K562 (cell line): ENCODE measurements at regions not wholly inside any gene's neighbourhood (a gene's known extent, or its start where the extent isn't known, plus 50 kb on each side); places are given as distances from the start of the nearest gene placed in this dataset.

ENCODE experiments used
- CBFB ChIP-seq: sonication (generic); formaldehyde crosslinking; IDR thresholded peaks from 2 replicates; pipeline ENCODE4 v1.4.0; 2020; ENCODE audit warnings: mild to moderate bottlenecking, missing genetic modification reagents
- CBX2 ChIP-seq: fragments of 200-600 bp; sonication (generic); IDR thresholded peaks from one replicate; pipeline ENCODE4 v1.6.1; 2012; ENCODE audit warnings: mild to moderate bottlenecking, low read length, inconsistent platforms; ENCODE audit not compliant: insufficient read depth, poor library complexity, severe bottlenecking
- CCAR2 ChIP-seq: fragments of 200-400 bp; formaldehyde crosslinking; IDR thresholded peaks from 2 replicates; pipeline ENCODE4 v1.6.1; 2017; ENCODE audit warnings: mild to moderate bottlenecking, low read depth, low read length
- COPS2 ChIP-seq: fragments of 450-650 bp; conservative IDR thresholded peaks from 2 replicates; pipeline ENCODE4 v1.6.1; 2016; ENCODE audit warnings: mild to moderate bottlenecking, moderate library complexity
- CTBP1 ChIP-seq: fragments of 450-650 bp; IDR thresholded peaks from 2 replicates; pipeline ENCODE4 v1.6.1; 2016; ENCODE audit warnings: borderline replicate concordance
- EWSR1 ChIP-seq: fragments of 450-650 bp; IDR thresholded peaks from 2 replicates; pipeline ENCODE4 v1.6.1; 2018; ENCODE audit warnings: borderline replicate concordance, mild to moderate bottlenecking, low read depth, moderate library complexity; ENCODE audit not compliant: partially characterized antibody
- GTF2B ChIP-seq: IDR thresholded peaks from 2 replicates; pipeline ENCODE4 v1.6.1; 2011; ENCODE audit not compliant: insufficient read length; ENCODE audit errors: extremely low read depth
- JUND ChIP-seq, 2 experiments: IDR thresholded peaks; 2 replicates in 1 of 2; 3 replicates in 1 of 2; pipeline ENCODE4 v1.6.1; 2011; ENCODE audit warnings: borderline replicate concordance in 2 of 2, low read depth in 2 of 2, low read length in 2 of 2, improper control_type of control experiment in 1 of 2, missing biosample characterization in 1 of 2, missing genetic modification characterization in 1 of 2, missing genetic modification reagents in 1 of 2
- KDM1A ChIP-seq, 2 experiments: fragments of 450-650 bp; IDR thresholded peaks; 2 replicates each; pipeline ENCODE4 v1.6.1; 2016; ENCODE audit warnings: mild to moderate bottlenecking in 2 of 2
- MAFF ChIP-seq: IDR thresholded peaks from 2 replicates; pipeline ENCODE4 v1.6.1; 2012; ENCODE audit warnings: low read length, improper control_type of control experiment
- NR4A1 ChIP-seq, 2 experiments: fragments of 250-450 bp in 1 of 2; fragments of 450-650 bp in 1 of 2; sonication (Bioruptor Pico) in 1 of 2; IDR thresholded peaks; 2 replicates each; pipeline versions ENCODE4 v1.4.0 to v1.6.1; 2016 to 2020; ENCODE audit warnings: mild to moderate bottlenecking in 2 of 2, missing compliant biosample characterization in 1 of 2, missing genetic modification characterization in 1 of 2, moderate library complexity in 1 of 2
- PHB2 ChIP-seq: fragments of 450-650 bp; IDR thresholded peaks from 2 replicates; pipeline ENCODE4 v1.6.1; 2017; ENCODE audit warnings: low read depth
- POLR2AphosphoS5 ChIP-seq: IDR thresholded peaks from 2 replicates; pipeline ENCODE4 v1.6.1; 2011; ENCODE audit warnings: mild to moderate bottlenecking, low read depth, low read length, moderate library complexity; ENCODE audit not compliant: control insufficient read depth, insufficient read depth
- POLR2G ChIP-seq: fragments of 200-400 bp; formaldehyde crosslinking; IDR thresholded peaks from 2 replicates; pipeline ENCODE4 v1.6.1; 2017; ENCODE audit warnings: low read depth, mild to moderate bottlenecking, antibody characterized with exemption, low read length, moderate library complexity
- PTBP1 ChIP-seq: fragments of 200-400 bp; formaldehyde crosslinking; IDR thresholded peaks from 2 replicates; pipeline ENCODE4 v1.6.1; 2017; ENCODE audit warnings: low read depth, low read length
- RAD21 ChIP-seq, 2 experiments: fragments of 250-450 bp in 1 of 2; fragments of 450-650 bp in 1 of 2; sonication (Bioruptor Pico) in 1 of 2; formaldehyde crosslinking in 1 of 2; IDR thresholded peaks in 1 of 2; conservative IDR thresholded peaks in 1 of 2; 2 replicates each; pipeline versions ENCODE4 v1.4.0 to v1.8.0; 2020 to 2022; ENCODE audit warnings: mild to moderate bottlenecking in 2 of 2, moderate library complexity in 1 of 2
- RB1 ChIP-seq: fragments of 450-650 bp; IDR thresholded peaks from 2 replicates; pipeline ENCODE4 v1.6.1; 2017; ENCODE audit warnings: low read depth, mild to moderate bottlenecking
- SNIP1 ChIP-seq: fragments of 450-650 bp; IDR thresholded peaks from 2 replicates; pipeline ENCODE4 v1.7.1; 2017; ENCODE audit warnings: low read depth, mild to moderate bottlenecking
- SREBF2 ChIP-seq: sonication (generic); formaldehyde crosslinking; IDR thresholded peaks from 2 replicates; pipeline ENCODE4 v1.4.0; 2020; ENCODE audit warnings: mild to moderate bottlenecking, missing genetic modification reagents
- TAL1 ChIP-seq: fragments of 450-650 bp; IDR thresholded peaks from 2 replicates; pipeline ENCODE4 v1.6.1; 2016; ENCODE audit warnings: mild to moderate bottlenecking
- THAP7 ChIP-seq: fragments of 250-450 bp; sonication (Bioruptor Pico); IDR thresholded peaks from 2 replicates; pipeline ENCODE4 v1.5.0; 2021
- ZNF431 ChIP-seq: sonication (generic); formaldehyde crosslinking; IDR thresholded peaks from 2 replicates; pipeline ENCODE4 v1.8.0; 2022; ENCODE audit warnings: mild to moderate bottlenecking, missing genetic modification reagents
- ZNF551 ChIP-seq: fragments of 250-450 bp; sonication (Bioruptor Pico); IDR thresholded peaks from 2 replicates; pipeline ENCODE4 v1.5.0; 2021; ENCODE audit warnings: mild to moderate bottlenecking, moderate library complexity
- TF ChIP-seq, protein P1 (sequence below), 3 experiments: IDR thresholded peaks in 2 of 3; conservative IDR thresholded peaks in 1 of 3; 2 replicates each; pipeline ENCODE4 v1.5.1; 2011 to 2012; ENCODE audit warnings: low read length in 3 of 3, mild to moderate bottlenecking in 3 of 3, control low read depth in 2 of 3, improper control_type of control experiment in 1 of 3, inconsistent platforms in 1 of 3, low read depth in 1 of 3, mixed read lengths in 1 of 3, moderate library complexity in 1 of 3; ENCODE audit not compliant: insufficient read depth in 2 of 3
- TF ChIP-seq, protein P2 (sequence below): fragments of 450-650 bp; IDR thresholded peaks from 2 replicates; pipeline ENCODE4 v1.6.1; 2016; ENCODE audit warnings: low read depth, mild to moderate bottlenecking, moderate library complexity

- TF ChIP-seq ZNF551 (CRISPR knock-in tag): no peak
- TF ChIP-seq, protein P1, sequence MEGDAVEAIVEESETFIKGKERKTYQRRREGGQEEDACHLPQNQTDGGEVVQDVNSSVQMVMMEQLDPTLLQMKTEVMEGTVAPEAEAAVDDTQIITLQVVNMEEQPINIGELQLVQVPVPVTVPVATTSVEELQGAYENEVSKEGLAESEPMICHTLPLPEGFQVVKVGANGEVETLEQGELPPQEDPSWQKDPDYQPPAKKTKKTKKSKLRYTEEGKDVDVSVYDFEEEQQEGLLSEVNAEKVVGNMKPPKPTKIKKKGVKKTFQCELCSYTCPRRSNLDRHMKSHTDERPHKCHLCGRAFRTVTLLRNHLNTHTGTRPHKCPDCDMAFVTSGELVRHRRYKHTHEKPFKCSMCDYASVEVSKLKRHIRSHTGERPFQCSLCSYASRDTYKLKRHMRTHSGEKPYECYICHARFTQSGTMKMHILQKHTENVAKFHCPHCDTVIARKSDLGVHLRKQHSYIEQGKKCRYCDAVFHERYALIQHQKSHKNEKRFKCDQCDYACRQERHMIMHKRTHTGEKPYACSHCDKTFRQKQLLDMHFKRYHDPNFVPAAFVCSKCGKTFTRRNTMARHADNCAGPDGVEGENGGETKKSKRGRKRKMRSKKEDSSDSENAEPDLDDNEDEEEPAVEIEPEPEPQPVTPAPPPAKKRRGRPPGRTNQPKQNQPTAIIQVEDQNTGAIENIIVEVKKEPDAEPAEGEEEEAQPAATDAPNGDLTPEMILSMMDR (IDR thresholded peaks at IDR 0.05 in 2 of 3, conservative IDR thresholded peaks at IDR 0.05 in 1 of 3; ENCODE audit: insufficient read depth in 2 of 3, low read depth in 1 of 3, low read length in 3 of 3): peak; percentile 87 to 89 (median 89)
- TF ChIP-seq, protein P2, sequence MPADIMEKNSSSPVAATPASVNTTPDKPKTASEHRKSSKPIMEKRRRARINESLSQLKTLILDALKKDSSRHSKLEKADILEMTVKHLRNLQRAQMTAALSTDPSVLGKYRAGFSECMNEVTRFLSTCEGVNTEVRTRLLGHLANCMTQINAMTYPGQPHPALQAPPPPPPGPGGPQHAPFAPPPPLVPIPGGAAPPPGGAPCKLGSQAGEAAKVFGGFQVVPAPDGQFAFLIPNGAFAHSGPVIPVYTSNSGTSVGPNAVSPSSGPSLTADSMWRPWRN: no peak
- no peak for TF ChIP-seq NR4A1 (CRISPR knock-in tag; IDR thresholded peaks at IDR 0.05)
- TF ChIP-seq NR4A1 (tag; IDR thresholded peaks at IDR 0.05): no peak
- TF ChIP-seq RB1: peak; percentile 60; the same call in 1 of the 2 replicates
- no peak for TF ChIP-seq SNIP1
- no peak for TF ChIP-seq EWSR1
- TF ChIP-seq RAD21 (CRISPR knock-in tag; conservative IDR thresholded peaks at IDR 0.05 in 1 of 2, IDR thresholded peaks at IDR 0.05 in 1 of 2): peak; percentile 93 to 94
- no peak for TF ChIP-seq TAL1
- TF ChIP-seq POLR2AphosphoS5: no peak
- TF ChIP-seq ZNF431: no peak
- no peak for TF ChIP-seq COPS2
- no peak for TF ChIP-seq THAP7 (CRISPR knock-in tag)
- TF ChIP-seq SREBF2 (CRISPR knock-in tag): no peak
- no peak for TF ChIP-seq CBX2
- TF ChIP-seq CBFB (CRISPR knock-in tag): no peak
- TF ChIP-seq MAFF: no peak
- no peak for TF ChIP-seq KDM1A (IDR thresholded peaks at IDR 0.05)
- TF ChIP-seq PTBP1: no peak
- TF ChIP-seq PHB2: no peak
- TF ChIP-seq JUND (IDR thresholded peaks at IDR 0.05; ENCODE audit: borderline replicate concordance, low read depth, low read length): no peak
- TF ChIP-seq JUND (tag; IDR thresholded peaks at IDR 0.05; ENCODE audit: borderline replicate concordance, low read depth, low read length): no peak
- TF ChIP-seq GTF2B: no peak
- no peak for TF ChIP-seq POLR2G
- TF ChIP-seq CTBP1: peak; percentile 13; the same call in 1 of the 2 replicates
- no peak for TF ChIP-seq CCAR2
These were observed 117.8 kb upstream of the SPACA1 start (continued) for GRCh38 chr6:87929843-87930288.
